Omental fat pad (tissue), 3 donors: ENCODE measurements at regions not wholly inside any gene's neighbourhood (a gene's known extent, or its start where the extent isn't known, plus 50 kb on each side); places are given as distances from the start of the nearest gene placed in this dataset.

ENCODE experiments used
- ATAC-seq: fragments of 150-250 bp; one replicate; pipeline ENCODE4 v1.9.1; 2016; ENCODE audit warnings: mild to moderate bottlenecking, moderate library complexity; ENCODE audit not compliant: low FRiP score
- DNase-seq: peaks from one replicate; pipeline ENCODE4 v3.0.0-alpha.2; 2019; ENCODE audit warnings: low spot score
- TF ChIP-seq, protein P1 (sequence below), 3 donors: fragments of 450-650 bp; IDR thresholded peaks; one replicate each; pipeline ENCODE4 v1.5.1; 2016 to 2017; ENCODE audit warnings: antibody characterized with exemption in 3 of 3, mild to moderate bottlenecking in 3 of 3, moderate library complexity in 2 of 3

DNA sequence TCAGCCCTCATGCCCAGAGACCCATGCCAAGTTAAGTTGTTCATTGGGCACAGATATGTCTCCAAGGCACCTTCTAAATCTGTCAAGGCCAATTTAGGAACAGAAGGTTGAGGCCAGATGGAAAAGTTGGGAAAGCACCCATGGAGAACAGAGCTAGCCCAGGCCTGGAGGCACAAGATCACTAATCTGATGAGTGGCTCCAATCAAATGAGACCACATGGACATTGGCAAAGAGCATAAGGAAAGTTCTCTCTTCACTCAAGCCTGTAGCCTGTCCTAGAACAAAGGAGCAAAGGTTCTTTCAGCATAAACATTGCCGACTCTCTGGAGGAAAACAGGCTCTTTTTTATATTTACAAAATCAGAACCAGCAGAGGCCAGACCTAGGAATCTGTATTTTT lies 154.8 kb downstream of the RNF152 start:
- ATAC-seq: no peak
- DNase-seq: no peak
- TF ChIP-seq, protein P1, sequence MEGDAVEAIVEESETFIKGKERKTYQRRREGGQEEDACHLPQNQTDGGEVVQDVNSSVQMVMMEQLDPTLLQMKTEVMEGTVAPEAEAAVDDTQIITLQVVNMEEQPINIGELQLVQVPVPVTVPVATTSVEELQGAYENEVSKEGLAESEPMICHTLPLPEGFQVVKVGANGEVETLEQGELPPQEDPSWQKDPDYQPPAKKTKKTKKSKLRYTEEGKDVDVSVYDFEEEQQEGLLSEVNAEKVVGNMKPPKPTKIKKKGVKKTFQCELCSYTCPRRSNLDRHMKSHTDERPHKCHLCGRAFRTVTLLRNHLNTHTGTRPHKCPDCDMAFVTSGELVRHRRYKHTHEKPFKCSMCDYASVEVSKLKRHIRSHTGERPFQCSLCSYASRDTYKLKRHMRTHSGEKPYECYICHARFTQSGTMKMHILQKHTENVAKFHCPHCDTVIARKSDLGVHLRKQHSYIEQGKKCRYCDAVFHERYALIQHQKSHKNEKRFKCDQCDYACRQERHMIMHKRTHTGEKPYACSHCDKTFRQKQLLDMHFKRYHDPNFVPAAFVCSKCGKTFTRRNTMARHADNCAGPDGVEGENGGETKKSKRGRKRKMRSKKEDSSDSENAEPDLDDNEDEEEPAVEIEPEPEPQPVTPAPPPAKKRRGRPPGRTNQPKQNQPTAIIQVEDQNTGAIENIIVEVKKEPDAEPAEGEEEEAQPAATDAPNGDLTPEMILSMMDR (IDR thresholded peaks at IDR 0.05): no peak

DNA sequence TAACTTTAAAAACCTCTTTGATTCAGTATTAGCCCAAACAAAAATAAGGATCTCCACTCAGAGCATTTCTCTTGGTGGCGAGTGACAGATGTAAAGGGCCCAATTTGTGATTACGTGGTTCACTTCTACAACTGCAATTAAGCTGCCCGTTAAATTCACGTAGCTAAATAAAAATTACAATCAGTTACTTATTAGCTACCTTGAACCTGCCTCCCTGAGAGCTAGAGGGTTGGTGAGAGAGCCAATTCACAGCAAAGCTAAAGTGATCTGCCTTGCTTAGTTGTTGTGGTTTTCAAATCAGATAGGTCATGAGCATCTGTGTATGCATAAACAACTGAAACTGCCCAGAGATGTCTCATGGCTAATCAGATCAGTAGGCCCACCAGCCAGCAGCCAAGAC lies 156.7 kb downstream of the RNF152 start:
- ATAC-seq (no peak), DNase-seq (no peak)
- TF ChIP-seq, protein P1 (IDR thresholded peaks at IDR 0.05): no peak

DNA sequence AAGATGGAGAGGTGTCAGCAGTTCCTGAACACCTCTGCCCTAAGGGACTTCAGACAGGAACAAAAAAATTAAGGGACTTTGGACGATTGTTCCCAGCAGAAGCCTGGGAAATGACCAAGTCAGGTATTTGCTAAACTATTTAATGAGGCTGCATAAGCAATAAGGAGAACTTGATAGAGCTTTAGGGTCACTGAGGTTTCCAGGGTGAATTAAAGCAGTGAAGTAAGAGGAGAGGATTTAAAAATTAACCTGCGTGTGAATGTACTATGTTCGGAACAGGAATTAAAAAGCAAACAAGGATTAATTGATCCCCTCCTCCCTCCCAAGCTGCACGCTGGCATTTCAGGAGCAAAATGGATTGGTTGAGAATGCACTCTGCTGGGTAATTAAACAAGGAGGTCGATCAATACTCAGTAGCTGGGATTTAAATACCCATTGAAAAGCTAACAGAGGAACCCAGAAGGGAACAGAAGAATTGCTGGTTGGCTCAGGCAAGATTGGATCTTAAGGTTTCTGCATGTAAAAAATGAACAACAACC lies 157.2 kb downstream of the RNF152 start:
- DNase-seq: no peak
- TF ChIP-seq, protein P1 (IDR thresholded peaks at IDR 0.05): no peak
- no peak for ATAC-seq

DNA sequence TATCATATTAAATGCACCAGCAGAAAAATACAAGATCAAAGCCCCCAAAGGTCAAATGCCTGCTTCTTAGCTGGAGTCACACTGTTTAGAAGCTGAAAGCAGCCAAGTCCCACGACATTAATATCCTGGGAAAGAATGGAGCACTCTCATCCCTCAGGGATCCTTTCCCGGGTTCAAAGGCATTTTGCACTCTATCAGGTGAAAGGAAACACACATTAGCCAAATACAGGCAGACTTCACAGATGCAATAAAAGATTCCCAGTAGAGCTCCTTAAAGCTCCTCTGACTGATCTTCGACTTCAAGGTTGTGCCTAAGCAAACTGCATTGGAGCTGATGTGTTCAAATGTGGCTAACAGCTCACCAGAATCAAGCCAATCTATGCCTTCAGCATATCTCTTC lies 158.4 kb downstream of the RNF152 start:
- TF ChIP-seq, protein P1 (IDR thresholded peaks at IDR 0.05): no peak
- DNase-seq (no peak), ATAC-seq (no peak)

DNA sequence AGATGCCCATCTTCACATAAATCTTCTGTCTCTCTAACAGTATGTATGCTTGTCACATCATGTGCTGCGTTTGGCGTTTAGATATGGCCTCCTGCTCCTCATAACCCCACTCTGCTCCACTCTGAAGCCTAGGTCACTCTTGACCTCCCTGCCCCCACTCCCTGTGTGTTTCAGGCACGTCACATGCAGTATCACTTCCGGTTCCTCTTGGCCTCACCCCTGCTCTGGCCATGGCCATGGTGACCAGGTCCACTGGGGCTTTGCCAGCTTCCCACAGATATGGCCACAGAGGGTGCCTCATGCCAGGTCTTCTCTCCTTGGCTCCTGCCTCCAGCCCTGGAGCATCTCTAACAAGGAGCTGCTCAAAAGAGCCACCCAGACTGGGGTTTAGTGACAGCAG lies 160.0 kb downstream of the RNF152 start:
- ATAC-seq: no peak
- no peak for DNase-seq
- TF ChIP-seq, protein P1 (IDR thresholded peaks at IDR 0.05): no peak

DNA sequence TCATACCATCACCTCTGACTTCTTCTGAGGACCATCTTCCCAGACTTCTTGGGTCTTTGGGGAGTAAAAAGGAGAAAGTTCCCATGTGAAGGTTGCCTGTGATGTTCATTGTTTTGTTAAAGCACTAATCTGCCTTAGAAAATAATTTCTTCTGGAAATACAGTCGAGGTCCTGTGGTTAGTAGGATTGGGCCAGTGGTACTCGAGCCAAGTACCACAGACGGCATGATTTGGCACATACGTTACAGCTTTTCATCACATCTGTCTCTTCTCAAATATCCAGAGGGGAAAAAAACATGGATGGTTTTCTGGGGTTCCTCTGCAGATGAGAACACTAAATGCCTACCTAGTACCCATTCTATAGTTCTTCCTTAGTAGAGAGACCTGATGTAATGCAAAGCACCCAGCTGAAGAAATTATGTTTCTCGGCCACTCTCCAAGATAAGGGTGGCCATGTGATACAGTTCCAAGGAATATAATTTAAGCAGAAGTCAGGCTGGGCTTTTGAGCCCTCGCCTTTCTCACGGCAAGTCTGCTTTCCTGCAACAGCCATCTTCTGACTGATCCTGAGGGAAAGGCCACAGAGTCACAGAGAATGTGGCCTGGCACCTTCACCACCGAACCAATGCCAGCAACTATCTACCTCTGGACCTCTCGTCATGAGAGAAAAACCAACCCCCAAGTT lies 161.0 kb downstream of the RNF152 start:
- TF ChIP-seq, protein P1 (IDR thresholded peaks at IDR 0.05): no peak
- no peak for ATAC-seq
- DNase-seq: no peak

DNA sequence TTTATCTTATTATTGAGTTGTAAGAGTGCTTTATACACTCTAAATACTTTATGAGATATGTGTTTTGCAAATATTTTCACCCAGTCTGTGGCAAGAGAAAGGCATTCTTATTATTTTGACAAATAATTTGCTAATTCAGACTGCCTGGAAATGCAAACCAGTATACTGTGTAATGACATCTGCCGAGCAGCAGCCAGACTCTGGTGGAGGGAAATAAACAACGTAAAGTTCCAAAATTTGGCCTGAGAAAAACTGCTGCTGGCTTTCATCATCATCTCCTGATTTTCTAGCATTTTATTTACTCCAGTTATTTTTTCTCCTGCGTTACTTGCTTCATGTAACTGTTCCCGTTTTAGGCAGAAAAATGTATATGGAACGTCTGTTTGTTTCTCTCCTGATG lies 161.6 kb downstream of the RNF152 start:
- no peak for ATAC-seq
- DNase-seq: no peak
- TF ChIP-seq, protein P1 (IDR thresholded peaks at IDR 0.05): no peak
